Transverse colon (tissue), 4 donors: ENCODE measurements at regions not wholly inside any gene's neighbourhood (a gene's known extent, or its start where the extent isn't known, plus 50 kb on each side); places are given as distances from the start of the nearest gene placed in this dataset.

Experiments
- DNase-seq: peaks from one replicate; pipeline ENCODE4 v3.0.0-alpha.2; 2019
- H3K27ac ChIP-seq, 4 donors: fragments of 200-600 bp; sonication (generic); 2 replicates each; pipeline ENCODE4 v1.5.1; 2016 to 2018; ENCODE audit warnings: inconsistent platforms in 4 of 4
- H3K27me3 ChIP-seq: fragments of 200-600 bp; sonication (generic); 2 replicates; pipeline ENCODE4 v1.5.1; 2017; ENCODE audit warnings: inconsistent platforms
- H3K36me3 ChIP-seq, 4 donors: fragments of 200-600 bp; sonication (generic); 2 replicates each; pipeline ENCODE4 v1.5.1; 2017 to 2019; ENCODE audit warnings: inconsistent platforms in 4 of 4
- H3K4me1 ChIP-seq, 4 donors: fragments of 200-600 bp; sonication (generic); 2 replicates each; pipeline ENCODE4 v1.5.1; 2017 to 2020; ENCODE audit warnings: inconsistent platforms in 4 of 4
- H3K4me3 ChIP-seq, 4 donors: fragments of 200-600 bp; sonication (generic); 1 replicate in 1 of 4; 2 replicates in 3 of 4; pipeline versions ENCODE4 v1.5.1 to v1.6.1; 2017 to 2019; ENCODE audit warnings: inconsistent platforms in 4 of 4
- H3K9me3 ChIP-seq, 2 donors: fragments of 200-600 bp; sonication (generic); 2 replicates each; pipeline ENCODE4 v1.5.1; 2017 to 2019; ENCODE audit warnings: inconsistent platforms in 2 of 2
- EP300 ChIP-seq: sonication (generic); formaldehyde crosslinking; IDR thresholded peaks from one replicate; pipeline ENCODE4 v1.6.1; 2017; ENCODE audit warnings: antibody characterized with exemption, low read depth
- POLR2A ChIP-seq: fragments of 450-650 bp; IDR thresholded peaks from one replicate; pipeline ENCODE4 v1.6.1; 2016; ENCODE audit warnings: antibody characterized with exemption, mild to moderate bottlenecking, moderate library complexity
- POLR2AphosphoS5 ChIP-seq, 3 donors: sonication (generic); formaldehyde crosslinking; IDR thresholded peaks; one replicate each; pipeline ENCODE4 v1.6.1; 2016; ENCODE audit warnings: antibody characterized with exemption in 3 of 3
- WGBS, 2 donors: methylation state at CpG; one replicate each; pipeline ENCODE4 v1.1.5; 2018; ENCODE audit warnings: low coverage in 1 of 2; 5-methylcytosine and 5-hydroxymethylcytosine counted together
- in situ Hi-C, 4 donors: fragments of 200-750 bp; cut with MboI; loops; one replicate each; pipeline versions ENCODE4 v1.15.0 to v1.15.1; 2017; ENCODE audit warnings: low sequenced_read_pairs in 3 of 4, low pct_ligation_motif_present in 1 of 4, low pct_unique_long_range_greater_than_20kb in 1 of 4
- intact Hi-C: fragments of 100-400 bp; cut with DNase I; formaldehyde crosslinking; loops from one replicate; pipeline ENCODE4 v1.15.1; 2023; ENCODE audit warnings: low total_unique reads
- TF ChIP-seq, protein P1 (sequence below), 5 experiments: fragments of 200-600 bp in 3 of 5; fragments of 450-650 bp in 2 of 5; sonication (generic) in 3 of 5; IDR thresholded peaks; 1 replicate in 2 of 5; 2 replicates in 3 of 5; pipeline ENCODE4 v1.5.1; 2016 to 2017; ENCODE audit warnings: antibody characterized with exemption in 5 of 5, inconsistent platforms in 3 of 5, mild to moderate bottlenecking in 2 of 5, moderate library complexity in 1 of 5

DNA sequence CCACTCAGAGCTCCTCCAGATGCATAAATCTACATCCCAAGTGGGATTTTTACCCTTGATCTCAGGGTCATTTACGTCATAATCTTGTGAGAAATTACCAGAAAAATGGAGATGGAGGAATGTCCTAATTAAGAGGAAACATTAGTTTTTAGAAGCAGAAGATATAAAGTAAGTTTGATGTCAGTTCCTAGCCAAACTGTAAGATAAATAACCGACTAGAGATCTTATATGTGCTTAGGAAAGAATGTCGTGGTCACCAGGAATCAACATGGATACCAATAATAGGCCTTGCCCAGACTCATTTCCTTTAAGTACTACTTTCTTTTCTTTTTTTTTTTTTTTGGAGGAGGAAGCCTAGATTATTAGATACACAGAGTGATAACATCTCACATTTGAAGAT is 186.9 kb downstream of the UTRN start:
- 80 to 84% methylated on average over 2 to 3 of the region's 3 CpGs for WGBS, 2 donors
- intact Hi-C loops: no loop called here
- Histone ChIP-seq H3K36me3 (peaks cover 0 to 11% (median 2%) of the 10 kb centered on the region in 4 donors), H3K27me3 (no peaks in the 10 kb centered on the region), H3K4me1 (no peaks in the 10 kb centered on the region), H3K27ac (no peak overlapping the region), H3K4me3 (no peak overlapping the region), H3K9me3 (no peaks in the 10 kb centered on the region)
- in situ Hi-C loops: no loop called here
- TF ChIP-seq POLR2A (no peak), POLR2AphosphoS5 (IDR thresholded peaks at IDR 0.05) (no peak), EP300 (no peak)
- TF ChIP-seq, protein P1, sequence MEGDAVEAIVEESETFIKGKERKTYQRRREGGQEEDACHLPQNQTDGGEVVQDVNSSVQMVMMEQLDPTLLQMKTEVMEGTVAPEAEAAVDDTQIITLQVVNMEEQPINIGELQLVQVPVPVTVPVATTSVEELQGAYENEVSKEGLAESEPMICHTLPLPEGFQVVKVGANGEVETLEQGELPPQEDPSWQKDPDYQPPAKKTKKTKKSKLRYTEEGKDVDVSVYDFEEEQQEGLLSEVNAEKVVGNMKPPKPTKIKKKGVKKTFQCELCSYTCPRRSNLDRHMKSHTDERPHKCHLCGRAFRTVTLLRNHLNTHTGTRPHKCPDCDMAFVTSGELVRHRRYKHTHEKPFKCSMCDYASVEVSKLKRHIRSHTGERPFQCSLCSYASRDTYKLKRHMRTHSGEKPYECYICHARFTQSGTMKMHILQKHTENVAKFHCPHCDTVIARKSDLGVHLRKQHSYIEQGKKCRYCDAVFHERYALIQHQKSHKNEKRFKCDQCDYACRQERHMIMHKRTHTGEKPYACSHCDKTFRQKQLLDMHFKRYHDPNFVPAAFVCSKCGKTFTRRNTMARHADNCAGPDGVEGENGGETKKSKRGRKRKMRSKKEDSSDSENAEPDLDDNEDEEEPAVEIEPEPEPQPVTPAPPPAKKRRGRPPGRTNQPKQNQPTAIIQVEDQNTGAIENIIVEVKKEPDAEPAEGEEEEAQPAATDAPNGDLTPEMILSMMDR (IDR thresholded peaks at IDR 0.05): no peak
- DNase-seq: no peak

DNA sequence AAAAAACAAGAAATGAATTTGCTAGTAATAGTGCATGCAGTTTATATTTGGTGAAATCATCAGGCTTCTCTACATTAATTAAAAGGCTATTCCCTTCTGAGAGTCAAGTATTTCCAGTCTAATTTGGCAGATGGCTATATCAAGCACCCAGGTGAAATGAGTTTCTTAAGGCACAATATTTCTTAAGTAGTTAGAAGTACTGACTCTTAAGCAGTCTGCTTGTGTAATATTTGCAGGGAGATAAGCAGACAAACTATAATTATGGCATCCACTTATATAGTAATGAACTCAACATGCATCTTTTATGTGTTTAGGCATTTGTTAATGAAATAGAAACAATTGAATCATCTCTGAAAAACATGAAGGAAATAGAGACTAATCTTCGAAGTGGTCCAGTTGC is 189.2 kb downstream of the UTRN start:
- no peaks in the 10 kb centered on the region for H3K9me3 ChIP-seq
- H3K27ac ChIP-seq: no peak overlapping the region
- TF ChIP-seq, protein P1 (IDR thresholded peaks at IDR 0.05): no peak
- TF ChIP-seq POLR2A (no peak), EP300 (no peak), POLR2AphosphoS5 (IDR thresholded peaks at IDR 0.05) (no peak)
- intact Hi-C loops: no loop called here
- no peak for DNase-seq
- no peaks in the 10 kb centered on the region for H3K4me1 ChIP-seq
- WGBS, 2 donors: 86 to 89% methylated on average over 1 of the region's 1 CpG
- no peaks in the 10 kb centered on the region for H3K27me3 ChIP-seq
- no peak overlapping the region for H3K4me3 ChIP-seq
- in situ Hi-C loops: no loop called here
- peaks cover 0 to 11% (median 2%) of the 10 kb centered on the region in 4 donors for H3K36me3 ChIP-seq

DNA sequence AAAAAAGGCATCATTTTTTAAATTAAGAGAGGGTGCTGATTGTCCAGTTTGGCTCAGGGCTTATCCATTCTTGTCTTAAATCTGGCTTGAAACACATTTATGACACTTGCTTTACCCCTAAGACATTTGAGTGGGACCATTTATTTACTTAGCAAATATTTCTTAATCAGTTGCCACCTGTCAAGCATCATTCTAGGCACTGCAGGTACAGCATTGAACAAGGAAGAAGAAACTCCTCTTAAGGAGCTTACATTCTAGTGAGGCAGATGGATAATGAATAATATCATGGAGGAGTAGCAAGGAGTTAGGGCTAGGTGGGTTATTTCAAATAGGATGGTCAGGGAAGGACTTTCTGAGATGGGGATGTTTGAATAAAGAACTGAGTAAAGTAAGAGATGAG is 189.8 kb downstream of the UTRN start:
- no peaks in the 10 kb centered on the region for H3K9me3 ChIP-seq
- intact Hi-C loops: no loop called here
- in situ Hi-C loops: loop anchor here in 1 of 4 donors (25.0 kb wide), 1 partner anchor 363 kb away; no protein-coding TSS in a partner anchor
- no peaks in the 10 kb centered on the region for H3K27me3 ChIP-seq
- peaks cover 0 to 15% (median 4%) of the 10 kb centered on the region in 4 donors for H3K36me3 ChIP-seq
- no peaks in the 10 kb centered on the region for H3K4me1 ChIP-seq
- no peak overlapping the region for H3K4me3 ChIP-seq
- no peak for TF ChIP-seq POLR2A
- TF ChIP-seq, protein P1 (IDR thresholded peaks at IDR 0.05): no peak
- no peak for TF ChIP-seq EP300
- no peak for TF ChIP-seq POLR2AphosphoS5 (IDR thresholded peaks at IDR 0.05)
- H3K27ac ChIP-seq: no peak overlapping the region
- DNase-seq: no peak

DNA sequence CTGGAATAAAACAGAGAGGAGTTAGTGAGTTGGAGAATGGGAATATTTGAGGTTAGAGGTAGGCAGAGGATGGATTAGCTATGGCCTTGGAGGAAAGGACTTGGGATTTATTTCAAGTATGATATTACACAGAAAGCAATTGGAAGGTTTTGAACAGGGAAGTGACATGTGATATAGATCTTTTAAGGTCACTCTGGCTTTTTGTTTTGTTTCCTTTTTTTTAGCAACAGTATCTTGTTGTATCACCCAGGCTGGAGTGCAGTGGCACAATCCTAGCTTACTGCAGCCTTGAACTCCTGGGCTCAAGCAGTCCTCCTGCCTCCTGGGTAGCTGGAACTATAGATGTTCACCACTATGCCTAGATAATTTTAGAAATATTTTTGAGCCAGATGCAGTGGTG is 190.3 kb downstream of the UTRN start:
- no peaks in the 10 kb centered on the region for H3K27me3 ChIP-seq
- H3K4me3 ChIP-seq: no peak overlapping the region
- no peaks in the 10 kb centered on the region for H3K4me1 ChIP-seq
- no peak overlapping the region for H3K27ac ChIP-seq
- in situ Hi-C loops: loop anchor here in 1 of 4 donors (25.0 kb wide), 1 partner anchor 363 kb away; no protein-coding TSS in a partner anchor
- H3K9me3 ChIP-seq: no peaks in the 10 kb centered on the region
- intact Hi-C loops: no loop called here
- DNase-seq: no peak
- peaks cover 0 to 19% (median 5%) of the 10 kb centered on the region in 4 donors for H3K36me3 ChIP-seq
- TF ChIP-seq POLR2AphosphoS5 (IDR thresholded peaks at IDR 0.05) (no peak), POLR2A (no peak), EP300 (no peak)
- TF ChIP-seq, protein P1 (IDR thresholded peaks at IDR 0.05): no peak
